H9 (cell line): ENCODE measurements at regions not wholly inside any gene's neighbourhood (a gene's known extent, or its start where the extent isn't known, plus 50 kb on each side); places are given as distances from the start of the nearest gene placed in this dataset.

Source experiments
- DNase-seq: peaks from one replicate; pipeline ENCODE4 v3.0.0-alpha.2; 2017
- H2AFZ ChIP-seq: one replicate; pipeline ENCODE4 v1.6.1; 2013; ENCODE audit warnings: mild to moderate bottlenecking, low read length, control low read depth, moderate library complexity
- H2AK5ac ChIP-seq: 2 replicates; pipeline ENCODE4 v1.6.1; 2013; ENCODE audit warnings: low read length, control low read depth, mixed read lengths; ENCODE audit not compliant: insufficient read length
- H2BK120ac ChIP-seq: one replicate; pipeline ENCODE4 v1.6.1; 2013; ENCODE audit warnings: low read depth, mild to moderate bottlenecking, low read length, control low read depth, inconsistent platforms; ENCODE audit not compliant: poor library complexity, severe bottlenecking
- H2BK12ac ChIP-seq: 2 replicates; pipeline ENCODE4 v1.6.1; 2013; ENCODE audit warnings: low read length, control low read depth, mixed read lengths, low read depth; ENCODE audit not compliant: insufficient read length
- H2BK15ac ChIP-seq: 2 replicates; pipeline ENCODE4 v1.6.1; 2013; ENCODE audit warnings: low read depth, low read length, control low read depth
- H2BK20ac ChIP-seq: one replicate; pipeline ENCODE4 v1.6.1; 2013; ENCODE audit warnings: low read depth, mild to moderate bottlenecking, low read length, control low read depth, inconsistent platforms; ENCODE audit not compliant: poor library complexity, severe bottlenecking
- H2BK5ac ChIP-seq: 2 replicates; pipeline ENCODE4 v1.6.1; 2013; ENCODE audit warnings: low read length, control low read depth, mixed read lengths; ENCODE audit not compliant: insufficient read length
- H3K14ac ChIP-seq: 2 replicates; pipeline ENCODE4 v1.6.1; 2013; ENCODE audit warnings: low read length, control low read depth; ENCODE audit not compliant: insufficient read depth
- H3K18ac ChIP-seq: 2 replicates; pipeline ENCODE4 v1.6.1; 2013; ENCODE audit warnings: low read depth, mild to moderate bottlenecking, mixed read lengths, low read length, control low read depth; ENCODE audit not compliant: insufficient read length
- H3K23ac ChIP-seq: 2 replicates; pipeline ENCODE4 v1.6.1; 2013; ENCODE audit warnings: low read length, control low read depth, mixed read lengths, low read depth; ENCODE audit not compliant: insufficient read length
- H3K23me2 ChIP-seq: 2 replicates; pipeline ENCODE4 v1.6.1; 2013; ENCODE audit warnings: low read depth, mild to moderate bottlenecking, mixed read lengths, low read length, control low read depth; ENCODE audit not compliant: insufficient read length, poor library complexity, severe bottlenecking
- H3K27ac ChIP-seq: 2 replicates; pipeline ENCODE4 v1.5.1; 2013; ENCODE audit warnings: low read length, control low read depth, mixed read lengths, low read depth; ENCODE audit not compliant: insufficient read length
- H3K27me3 ChIP-seq: 2 replicates; pipeline ENCODE4 v1.6.1; 2013; ENCODE audit warnings: low read length, control low read depth, inconsistent platforms; ENCODE audit not compliant: insufficient read depth
- H3K4ac ChIP-seq: 2 replicates; pipeline ENCODE4 v1.6.1; 2013; ENCODE audit warnings: low read depth, mild to moderate bottlenecking, control low read depth, inconsistent platforms, low read length, moderate library complexity
- H3K4me1 ChIP-seq: 2 replicates; pipeline ENCODE4 v1.6.1; 2013; ENCODE audit warnings: low read length, control low read depth, inconsistent platforms; ENCODE audit not compliant: insufficient read depth
- H3K4me2 ChIP-seq: 2 replicates; pipeline ENCODE4 v1.6.1; 2013; ENCODE audit warnings: low read length, control low read depth, mixed read lengths; ENCODE audit not compliant: insufficient read length, insufficient read depth
- H3K56ac ChIP-seq: 2 replicates; pipeline ENCODE4 v1.6.1; 2013; ENCODE audit warnings: low read depth, mild to moderate bottlenecking, mixed read lengths, low read length, control low read depth; ENCODE audit not compliant: insufficient read length
- H3K79me1 ChIP-seq: 2 replicates; pipeline ENCODE4 v1.6.1; 2013; ENCODE audit warnings: low read depth, mild to moderate bottlenecking, moderate library complexity, low read length, control low read depth, inconsistent platforms; ENCODE audit not compliant: insufficient read depth, poor library complexity, severe bottlenecking
- H3K79me2 ChIP-seq: 2 replicates; pipeline ENCODE4 v1.6.1; 2013; ENCODE audit warnings: low read length, control low read depth, inconsistent platforms; ENCODE audit not compliant: insufficient read depth
- H3K9ac ChIP-seq: 2 replicates; pipeline ENCODE4 v1.6.1; 2013; ENCODE audit warnings: low read length, control low read depth, mixed read lengths; ENCODE audit not compliant: insufficient read length; ENCODE audit errors: extremely low read depth
- H3K9me3 ChIP-seq: one replicate; pipeline ENCODE4 v1.6.1; 2013; ENCODE audit warnings: low read depth, low read length, inconsistent platforms; ENCODE audit not compliant: control insufficient read depth
- H3T11ph ChIP-seq: one replicate; pipeline ENCODE4 v1.6.1; 2013; ENCODE audit warnings: mild to moderate bottlenecking, low read length, control low read depth, inconsistent platforms
- H4K20me1 ChIP-seq: one replicate; pipeline ENCODE4 v1.6.1; 2013; ENCODE audit not compliant: control insufficient read depth, insufficient read length, insufficient read depth
- H4K5ac ChIP-seq: 2 replicates; pipeline ENCODE4 v1.6.1; 2013; ENCODE audit warnings: low read depth, mild to moderate bottlenecking, mixed read lengths, low read length, control low read depth; ENCODE audit not compliant: insufficient read length
- H4K8ac ChIP-seq: replicated peaks from 2 replicates; pipeline ENCODE4 v1.6.1; 2013; ENCODE audit warnings: low read length, control low read depth, mixed read lengths, low read depth; ENCODE audit not compliant: insufficient read length
- H4K91ac ChIP-seq: 2 replicates; pipeline ENCODE4 v1.6.1; 2013; ENCODE audit warnings: low read depth, mild to moderate bottlenecking, moderate library complexity, mixed read lengths, low read length, control low read depth; ENCODE audit not compliant: insufficient read length
- H3K27ac Mint-ChIP-seq, 3 experiments: 2 replicates in 2 of 3; 3 replicates in 1 of 3; pipeline ENCODE4 v1.8.0; 2020 to 2021; ENCODE audit warnings: mixed read lengths in 3 of 3, mild to moderate bottlenecking in 1 of 3, moderate library complexity in 1 of 3
- H3K27me3 Mint-ChIP-seq: 2 replicates; pipeline ENCODE4 v1.8.0; 2021; ENCODE audit warnings: low read depth, mild to moderate bottlenecking, moderate library complexity, mixed read lengths
- H3K36me3 Mint-ChIP-seq, 3 experiments: 2 replicates in 2 of 3; 3 replicates in 1 of 3; pipeline ENCODE4 v1.8.0; 2020 to 2021; ENCODE audit warnings: low read depth in 3 of 3, mixed read lengths in 3 of 3; ENCODE audit not compliant: insufficient read depth in 1 of 3
- H3K4me1 Mint-ChIP-seq, 2 experiments: 2 replicates each; pipeline ENCODE4 v1.8.0; 2020; ENCODE audit warnings: mixed read lengths in 2 of 2
- H3K4me3 Mint-ChIP-seq, 2 experiments: 2 replicates in 1 of 2; 3 replicates in 1 of 2; pipeline ENCODE4 v1.8.0; 2020 to 2021; ENCODE audit warnings: mild to moderate bottlenecking in 2 of 2, mixed read lengths in 2 of 2, moderate library complexity in 1 of 2
- H3K9me3 Mint-ChIP-seq, 2 experiments: 2 replicates in 1 of 2; 3 replicates in 1 of 2; pipeline ENCODE4 v1.8.0; 2020; ENCODE audit warnings: mild to moderate bottlenecking in 2 of 2, mixed read lengths in 2 of 2, moderate library complexity in 1 of 2
- WGBS: extraction: QIAGEN DNeasy Blood & Tissue Kit; methylation state at CpG from one replicate; pipeline ENCODE4 v1.1.7; 2013; ENCODE audit warnings: missing lambda C conversion rate, low lambda C conversion rate, mixed read lengths; ENCODE audit not compliant: insufficient read length; ENCODE audit errors: extremely low coverage; 5-methylcytosine and 5-hydroxymethylcytosine counted together
- TF ChIP-seq, protein P1 (sequence below): fragments of 200-600 bp; sonication (generic); conservative IDR thresholded peaks from 3 replicates; pipeline ENCODE4 v1.8.0; 2021; ENCODE audit warnings: antibody characterized with exemption, mild to moderate bottlenecking

DNA sequence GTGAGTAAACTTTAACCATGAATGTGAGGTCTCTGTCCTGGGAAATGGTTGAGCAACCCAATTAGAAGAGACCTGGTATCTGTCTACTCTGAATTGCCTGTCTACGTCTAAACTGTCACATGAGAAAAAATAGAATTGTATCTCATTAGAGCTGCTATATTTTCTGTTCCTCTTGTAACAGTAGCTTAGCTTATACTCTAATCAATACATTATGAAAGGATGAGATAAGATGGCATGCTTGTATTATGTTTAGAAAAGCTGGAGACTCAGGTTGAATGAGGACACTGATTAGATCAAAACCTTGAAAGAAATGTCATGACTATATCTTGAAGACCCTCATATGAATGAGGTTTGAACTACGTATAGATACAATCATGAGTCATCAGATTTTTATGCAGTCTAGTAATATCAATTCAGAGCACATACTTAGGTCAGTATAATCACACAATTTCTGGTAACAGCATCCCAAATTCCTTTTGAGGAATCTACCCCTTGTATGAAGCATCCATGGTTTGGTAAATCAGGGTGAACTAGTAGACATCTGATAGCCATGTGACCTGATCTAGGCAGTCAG lies 561.5 kb upstream of the CHORDC1 start:
- Histone ChIP-seq H3K27me3 (no peaks in the 10 kb centered on the region), H2BK12ac (no peak overlapping the region), H3K23ac (no peak overlapping the region), H3K14ac (no peak overlapping the region), H4K5ac (no peak overlapping the region), H2BK20ac (no peak overlapping the region), H3K9me3 (no peaks in the 10 kb centered on the region), H3K4ac (no peak overlapping the region), H2BK120ac (no peak overlapping the region), H3K18ac (no peak overlapping the region), H2BK15ac (no peak overlapping the region), H2AK5ac (no peak overlapping the region), H4K91ac (no peak overlapping the region), H4K20me1 (no peaks in the 10 kb centered on the region), H3K79me1 (no peaks in the 10 kb centered on the region), H2AFZ (no peak overlapping the region), H2BK5ac (no peak overlapping the region), H4K8ac (no peak overlapping the region), H3K23me2 (no peaks in the 10 kb centered on the region), H3K56ac (no peak overlapping the region), H3K4me2 (no peak overlapping the region), H3K9ac (no peak overlapping the region), H3K4me1 (no peaks in the 10 kb centered on the region), H3K27ac (no peak overlapping the region), H3K79me2 (no peaks in the 10 kb centered on the region), H3T11ph (no peak overlapping the region)
- Mint-ChIP-seq H3K4me3 (no peak overlapping the region), H3K4me1 (no peaks in the 10 kb centered on the region), H3K27me3 (no peaks in the 10 kb centered on the region), H3K9me3 (peaks cover 2 to 7% of the 10 kb centered on the region in 2 experiments; a peak in 3 of 5 replicates), H3K27ac (no peak overlapping the region), H3K36me3 (peaks cover 0 to 3% (median 0%) of the 10 kb centered on the region in 3 experiments; a peak in 2 of 7 replicates)
- TF ChIP-seq, protein P1, sequence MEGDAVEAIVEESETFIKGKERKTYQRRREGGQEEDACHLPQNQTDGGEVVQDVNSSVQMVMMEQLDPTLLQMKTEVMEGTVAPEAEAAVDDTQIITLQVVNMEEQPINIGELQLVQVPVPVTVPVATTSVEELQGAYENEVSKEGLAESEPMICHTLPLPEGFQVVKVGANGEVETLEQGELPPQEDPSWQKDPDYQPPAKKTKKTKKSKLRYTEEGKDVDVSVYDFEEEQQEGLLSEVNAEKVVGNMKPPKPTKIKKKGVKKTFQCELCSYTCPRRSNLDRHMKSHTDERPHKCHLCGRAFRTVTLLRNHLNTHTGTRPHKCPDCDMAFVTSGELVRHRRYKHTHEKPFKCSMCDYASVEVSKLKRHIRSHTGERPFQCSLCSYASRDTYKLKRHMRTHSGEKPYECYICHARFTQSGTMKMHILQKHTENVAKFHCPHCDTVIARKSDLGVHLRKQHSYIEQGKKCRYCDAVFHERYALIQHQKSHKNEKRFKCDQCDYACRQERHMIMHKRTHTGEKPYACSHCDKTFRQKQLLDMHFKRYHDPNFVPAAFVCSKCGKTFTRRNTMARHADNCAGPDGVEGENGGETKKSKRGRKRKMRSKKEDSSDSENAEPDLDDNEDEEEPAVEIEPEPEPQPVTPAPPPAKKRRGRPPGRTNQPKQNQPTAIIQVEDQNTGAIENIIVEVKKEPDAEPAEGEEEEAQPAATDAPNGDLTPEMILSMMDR = no peak
- WGBS = no CpG with 5 or more reads among the region's 2 CpGs
- no peak for DNase-seq
